ENCODE measurements at regions not wholly inside any gene's neighbourhood (a gene's known extent, or its start where the extent isn't known, plus 50 kb on each side); places are given as distances from the start of the nearest gene placed in this dataset.

DNA sequence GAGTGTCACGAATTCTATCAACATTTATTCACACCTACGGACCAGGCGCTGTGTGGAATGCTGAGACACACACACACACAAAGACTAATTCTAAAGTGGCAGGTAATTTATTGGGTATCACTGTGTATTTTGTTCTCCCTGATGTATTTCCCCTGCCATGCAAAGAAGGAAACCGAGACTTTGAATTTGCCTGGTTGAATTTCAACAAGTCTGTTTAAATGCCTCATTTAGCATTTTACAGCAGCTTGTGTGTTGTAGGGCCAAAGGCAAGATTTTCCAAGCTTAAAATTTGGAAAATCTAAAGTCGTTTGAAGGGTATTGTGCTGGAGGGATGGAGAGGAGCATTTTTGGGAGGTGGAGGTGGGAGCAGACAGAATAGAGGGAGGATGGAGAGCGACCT, 274.4 kb upstream of the ZFP64 start:
- intact Hi-C loops (cut with DNase I) = no loop called here
- H3K36me3 ChIP-seq = no peaks in the 10 kb centered on the region
- 72% methylated on average over 6 of the region's 6 CpGs for WGBS
- no peak overlapping the region for H3K4me3 ChIP-seq
- H3K4me1 ChIP-seq (replicated peaks) = no peaks in the 10 kb centered on the region
- H3K27me3 ChIP-seq (replicated peaks; ENCODE audit: insufficient read depth) = no peaks in the 10 kb centered on the region
- TF ChIP-seq CTCF (IDR thresholded peaks at IDR 0.05) (no peak), POLR2A (IDR thresholded peaks at IDR 0.05) (no peak), POLR2AphosphoS5 (IDR thresholded peaks at IDR 0.05) (no peak)
- no peak overlapping the region for H3K27ac ChIP-seq
- no peak for DNase-seq (ENCODE audit: low spot score)
- no peaks in the 10 kb centered on the region for H3K9me3 ChIP-seq

GRCh38 chr20:52461582-52461981, 270.0 kb upstream of the ZFP64 start:
- Histone ChIP-seq H3K4me1 (replicated peaks) (no peaks in the 10 kb centered on the region), H3K4me3 (no peak overlapping the region), H3K27ac (no peak overlapping the region), H3K9me3 (no peaks in the 10 kb centered on the region), H3K36me3 (no peaks in the 10 kb centered on the region), H3K27me3 (replicated peaks; ENCODE audit: insufficient read depth) (no peaks in the 10 kb centered on the region)
- TF ChIP-seq POLR2A (IDR thresholded peaks at IDR 0.05) (no peak), CTCF (IDR thresholded peaks at IDR 0.05) (no peak), POLR2AphosphoS5 (IDR thresholded peaks at IDR 0.05) (no peak)
- WGBS = 52% methylated on average over 7 of the region's 7 CpGs
- DNase-seq (ENCODE audit: low spot score) = no peak
- intact Hi-C loops (cut with DNase I) = no loop called here

DNA sequence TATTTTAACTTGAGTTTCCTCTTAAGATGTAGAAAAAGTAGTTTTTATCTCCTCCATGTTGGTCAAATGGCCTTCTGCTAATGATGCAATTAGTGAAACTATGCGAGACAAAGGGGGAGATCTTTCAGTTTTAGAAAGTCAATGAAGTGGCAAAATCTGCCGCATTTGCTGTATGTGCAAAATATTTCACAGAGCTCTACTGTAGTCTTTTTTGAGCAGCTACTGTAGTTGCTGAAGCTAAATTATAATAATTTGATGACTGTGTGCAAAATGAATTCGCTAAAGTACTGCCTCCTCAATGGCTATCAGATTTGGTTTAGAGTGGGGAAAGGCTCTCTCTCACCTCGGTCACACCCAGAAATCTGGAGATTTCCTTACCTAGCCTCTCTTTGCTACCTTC, 267.6 kb upstream of the ZFP64 start:
- intact Hi-C loops (cut with DNase I) = no loop called here
- Histone ChIP-seq H3K4me3 (no peak overlapping the region), H3K9me3 (no peaks in the 10 kb centered on the region), H3K36me3 (no peaks in the 10 kb centered on the region), H3K27ac (no peak overlapping the region), H3K4me1 (replicated peaks) (no peaks in the 10 kb centered on the region), H3K27me3 (replicated peaks; ENCODE audit: insufficient read depth) (no peaks in the 10 kb centered on the region)
- no peak for DNase-seq (ENCODE audit: low spot score)
- WGBS = 93% methylated on average over 4 of the region's 4 CpGs
- TF ChIP-seq POLR2AphosphoS5 (IDR thresholded peaks at IDR 0.05) (no peak), POLR2A (IDR thresholded peaks at IDR 0.05) (no peak), CTCF (IDR thresholded peaks at IDR 0.05) (no peak)

- no peaks in the 10 kb centered on the region for H3K27me3 ChIP-seq (replicated peaks; ENCODE audit: insufficient read depth)
- H3K9me3 ChIP-seq = no peaks in the 10 kb centered on the region
- no peak overlapping the region for H3K4me3 ChIP-seq
- TF ChIP-seq CTCF (IDR thresholded peaks at IDR 0.05) (no peak), POLR2A (IDR thresholded peaks at IDR 0.05) (no peak), POLR2AphosphoS5 (IDR thresholded peaks at IDR 0.05) (no peak)
- intact Hi-C loops (cut with DNase I) = no loop called here
- no peak for DNase-seq (ENCODE audit: low spot score)
- 57% methylated on average over 2 of the region's 2 CpGs for WGBS
- no peak overlapping the region for H3K27ac ChIP-seq
- no peaks in the 10 kb centered on the region for H3K4me1 ChIP-seq (replicated peaks)
- no peaks in the 10 kb centered on the region for H3K36me3 ChIP-seq
These were observed 266.2 kb upstream of the ZFP64 start for GRCh38 chr20:52457826-52458225.

DNA sequence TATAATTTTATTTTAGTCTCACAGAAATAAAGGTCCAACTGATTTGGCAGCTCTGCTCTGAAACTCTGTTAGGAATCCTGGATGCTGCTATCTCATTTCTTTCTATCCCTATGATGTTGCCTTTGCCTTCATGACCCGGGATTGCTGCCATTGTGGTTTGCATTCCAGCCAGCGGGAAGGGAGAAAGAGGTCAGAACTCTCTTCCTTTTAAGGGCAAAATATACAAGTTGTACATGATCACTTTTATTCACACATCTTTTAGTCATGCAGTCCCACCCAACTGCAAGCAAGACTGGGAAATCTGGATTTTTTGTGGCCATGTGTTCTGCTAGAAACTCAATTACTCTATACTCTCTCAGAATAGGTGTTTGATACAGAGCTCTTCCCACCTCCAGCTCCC, 263.1 kb upstream of the ZFP64 start:
- no peak for DNase-seq (ENCODE audit: low spot score)
- TF ChIP-seq POLR2A (IDR thresholded peaks at IDR 0.05) (no peak), CTCF (IDR thresholded peaks at IDR 0.05) (no peak), POLR2AphosphoS5 (IDR thresholded peaks at IDR 0.05) (no peak)
- no peaks in the 10 kb centered on the region for H3K27me3 ChIP-seq (replicated peaks; ENCODE audit: insufficient read depth)
- no peak overlapping the region for H3K27ac ChIP-seq
- no peak overlapping the region for H3K4me3 ChIP-seq
- no peaks in the 10 kb centered on the region for H3K4me1 ChIP-seq (replicated peaks)
- intact Hi-C loops (cut with DNase I) = no loop called here
- H3K36me3 ChIP-seq = no peaks in the 10 kb centered on the region
- no peaks in the 10 kb centered on the region for H3K9me3 ChIP-seq
- 84% methylated on average over 2 of the region's 2 CpGs for WGBS

Data from prostate gland (tissue), 2 donors.